ENCODE measurements at regions not wholly inside any gene's neighbourhood (a gene's known extent, or its start where the extent isn't known, plus 50 kb on each side); places are given as distances from the start of the nearest gene placed in this dataset.

DNA sequence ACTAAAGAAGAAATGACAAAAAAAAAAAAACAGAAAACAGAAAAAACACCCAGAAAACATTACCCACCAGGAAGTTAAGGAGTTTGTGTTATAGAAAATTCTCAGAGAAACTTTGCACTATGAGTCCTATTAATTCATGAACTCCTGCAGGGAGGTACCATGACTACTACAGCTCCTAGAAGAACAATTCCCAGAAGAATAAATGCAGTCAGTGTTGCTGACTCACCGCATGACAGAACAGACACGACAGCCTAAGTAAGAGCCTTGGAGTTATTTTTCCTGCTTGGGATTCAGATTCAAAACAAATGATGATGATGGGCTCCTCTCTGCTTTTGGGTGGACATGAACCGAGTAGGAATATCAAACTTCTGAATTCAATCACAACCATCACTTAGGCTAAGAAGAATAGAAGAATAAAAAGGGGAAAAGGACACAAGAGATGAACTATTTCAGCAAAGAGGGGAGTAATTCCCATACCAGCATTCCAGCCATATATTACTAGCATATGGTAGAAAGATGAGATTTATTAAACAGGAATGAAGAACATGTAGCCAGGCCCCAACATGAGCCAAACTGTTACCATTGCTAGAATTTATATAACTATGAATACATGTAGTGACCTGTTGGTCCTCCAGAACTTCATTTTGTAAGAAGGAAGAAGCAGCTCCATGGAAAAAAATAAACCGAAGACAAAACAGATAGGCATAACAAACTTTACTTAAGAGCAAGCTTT, 209.6 kb upstream of the PDE4D start:
- TF ChIP-seq, protein P1, sequence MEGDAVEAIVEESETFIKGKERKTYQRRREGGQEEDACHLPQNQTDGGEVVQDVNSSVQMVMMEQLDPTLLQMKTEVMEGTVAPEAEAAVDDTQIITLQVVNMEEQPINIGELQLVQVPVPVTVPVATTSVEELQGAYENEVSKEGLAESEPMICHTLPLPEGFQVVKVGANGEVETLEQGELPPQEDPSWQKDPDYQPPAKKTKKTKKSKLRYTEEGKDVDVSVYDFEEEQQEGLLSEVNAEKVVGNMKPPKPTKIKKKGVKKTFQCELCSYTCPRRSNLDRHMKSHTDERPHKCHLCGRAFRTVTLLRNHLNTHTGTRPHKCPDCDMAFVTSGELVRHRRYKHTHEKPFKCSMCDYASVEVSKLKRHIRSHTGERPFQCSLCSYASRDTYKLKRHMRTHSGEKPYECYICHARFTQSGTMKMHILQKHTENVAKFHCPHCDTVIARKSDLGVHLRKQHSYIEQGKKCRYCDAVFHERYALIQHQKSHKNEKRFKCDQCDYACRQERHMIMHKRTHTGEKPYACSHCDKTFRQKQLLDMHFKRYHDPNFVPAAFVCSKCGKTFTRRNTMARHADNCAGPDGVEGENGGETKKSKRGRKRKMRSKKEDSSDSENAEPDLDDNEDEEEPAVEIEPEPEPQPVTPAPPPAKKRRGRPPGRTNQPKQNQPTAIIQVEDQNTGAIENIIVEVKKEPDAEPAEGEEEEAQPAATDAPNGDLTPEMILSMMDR (IDR thresholded peaks at IDR 0.05): no peak
- no peak for TF ChIP-seq ZFX (IDR thresholded peaks at IDR 0.05; ENCODE audit: borderline replicate concordance)
